Adrenal gland (tissue), 9 donors: ENCODE measurements at regions not wholly inside any gene's neighbourhood (a gene's known extent, or its start where the extent isn't known, plus 50 kb on each side); places are given as distances from the start of the nearest gene placed in this dataset.

Source experiments
- DNase-seq, 7 donors: peaks; one replicate each; pipeline ENCODE4 v3.0.0-alpha.2; 2019 to 2020
- H3K27ac ChIP-seq, 5 donors: fragments of 200-600 bp; sonication (generic) in 4 of 5; 1 replicate in 3 of 5; 2 replicates in 2 of 5; pipeline versions ENCODE4 v1.5.1 to v1.8.0; 2016 to 2020; ENCODE audit warnings: mild to moderate bottlenecking in 1 of 5
- H3K27me3 ChIP-seq: fragments of 200-600 bp; 2 replicates; pipeline ENCODE4 v1.8.0; 2021
- H3K36me3 ChIP-seq, 2 donors: fragments of 200-600 bp; replicated peaks in 1 of 2; 1 replicate in 1 of 2; 2 replicates in 1 of 2; pipeline versions ENCODE4 v1.5.1 to v1.8.0; 2018 to 2022
- H3K4me1 ChIP-seq, 2 donors: fragments of 200-600 bp; replicated peaks in 1 of 2; 1 replicate in 1 of 2; 2 replicates in 1 of 2; pipeline versions ENCODE4 v1.5.1 to v1.8.0; 2018 to 2021
- H3K4me3 ChIP-seq, 4 donors: fragments of 200-600 bp; sonication (generic) in 3 of 4; one replicate each; pipeline ENCODE4 v1.5.1; 2016 to 2018
- H3K9me3 ChIP-seq, 3 donors: fragments of 200-600 bp; sonication (generic) in 1 of 3; replicated peaks in 1 of 3; 1 replicate in 2 of 3; 2 replicates in 1 of 3; pipeline versions ENCODE4 v1.5.1 to v1.8.0; 2016 to 2021
- POLR2A ChIP-seq, 2 donors: fragments of 450-650 bp; IDR thresholded peaks; one replicate each; pipeline ENCODE4 v1.6.1; 2017; ENCODE audit warnings: antibody characterized with exemption in 2 of 2, mild to moderate bottlenecking in 2 of 2, moderate library complexity in 1 of 2
- WGBS, 4 donors: extraction: QIAGEN DNeasy Blood & Tissue Kit in 2 of 4; methylation state at CpG; one replicate each; pipeline versions ENCODE4 v1.1.5 to v1.1.7; 2013 to 2017; 5-methylcytosine and 5-hydroxymethylcytosine counted together
- intact Hi-C, 2 donors: fragments of 100-400 bp; cut with DNase I; formaldehyde crosslinking; loops; one replicate each; pipeline versions ENCODE4 v1.14.1 to v1.15.0; 2022 to 2023
- TF ChIP-seq, protein P1 (sequence below), 6 experiments: fragments of 450-650 bp in 4 of 6; fragments of 200-600 bp in 2 of 6; sonication (generic) in 1 of 6; IDR thresholded peaks; 1 replicate in 5 of 6; 2 replicates in 1 of 6; pipeline versions ENCODE4 v1.5.1 to v1.8.0; 2016 to 2021; ENCODE audit warnings: antibody characterized with exemption in 6 of 6, mild to moderate bottlenecking in 2 of 6, moderate library complexity in 1 of 6
- donor health status: healthy with polysubstance abuse.
- donor health status: Bipolar disorder and iron deficiency.
- donor health status: DM: yes; HTN: yes; CAD: no.
- donor health status: DM: no; HTN: no; CAD: no.
- donor health status: DM: no; HTN: no; CAD: no.

- Histone ChIP-seq H3K4me1 (no peaks in the 10 kb centered on the region), H3K27me3 (no peaks in the 10 kb centered on the region), H3K9me3 (no peaks in the 10 kb centered on the region), H3K36me3 (no peaks in the 10 kb centered on the region), H3K4me3 (no peak overlapping the region), H3K27ac (no peak overlapping the region)
- no peak for TF ChIP-seq POLR2A (IDR thresholded peaks at IDR 0.05)
- TF ChIP-seq, protein P1, sequence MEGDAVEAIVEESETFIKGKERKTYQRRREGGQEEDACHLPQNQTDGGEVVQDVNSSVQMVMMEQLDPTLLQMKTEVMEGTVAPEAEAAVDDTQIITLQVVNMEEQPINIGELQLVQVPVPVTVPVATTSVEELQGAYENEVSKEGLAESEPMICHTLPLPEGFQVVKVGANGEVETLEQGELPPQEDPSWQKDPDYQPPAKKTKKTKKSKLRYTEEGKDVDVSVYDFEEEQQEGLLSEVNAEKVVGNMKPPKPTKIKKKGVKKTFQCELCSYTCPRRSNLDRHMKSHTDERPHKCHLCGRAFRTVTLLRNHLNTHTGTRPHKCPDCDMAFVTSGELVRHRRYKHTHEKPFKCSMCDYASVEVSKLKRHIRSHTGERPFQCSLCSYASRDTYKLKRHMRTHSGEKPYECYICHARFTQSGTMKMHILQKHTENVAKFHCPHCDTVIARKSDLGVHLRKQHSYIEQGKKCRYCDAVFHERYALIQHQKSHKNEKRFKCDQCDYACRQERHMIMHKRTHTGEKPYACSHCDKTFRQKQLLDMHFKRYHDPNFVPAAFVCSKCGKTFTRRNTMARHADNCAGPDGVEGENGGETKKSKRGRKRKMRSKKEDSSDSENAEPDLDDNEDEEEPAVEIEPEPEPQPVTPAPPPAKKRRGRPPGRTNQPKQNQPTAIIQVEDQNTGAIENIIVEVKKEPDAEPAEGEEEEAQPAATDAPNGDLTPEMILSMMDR (IDR thresholded peaks at IDR 0.05): no peak
- no peak for DNase-seq
- WGBS, 4 donors: 84 to 96% (median 91%) methylated on average over 2 of the region's 2 CpGs
- intact Hi-C loops: no loop called here
These were observed 106.1 kb downstream of the NUDT12 start for GRCh38 chr5:103456476-103456875.

GRCh38 chr5:103455796-103456195 lies 106.8 kb downstream of the NUDT12 start:
- no peaks in the 10 kb centered on the region for H3K27me3 ChIP-seq
- TF ChIP-seq, protein P1 (IDR thresholded peaks at IDR 0.05): no peak
- TF ChIP-seq POLR2A (IDR thresholded peaks at IDR 0.05): no peak
- WGBS, 4 donors: 85 to 92% (median 91%) methylated on average over 2 of the region's 2 CpGs
- H3K36me3 ChIP-seq: no peaks in the 10 kb centered on the region
- peaks cover 0 to 6% of the 10 kb centered on the region in 2 donors for H3K4me1 ChIP-seq
- DNase-seq: no peak
- no peak overlapping the region for H3K4me3 ChIP-seq
- intact Hi-C loops: no loop called here
- no peak overlapping the region for H3K27ac ChIP-seq
- H3K9me3 ChIP-seq: no peaks in the 10 kb centered on the region

DNA sequence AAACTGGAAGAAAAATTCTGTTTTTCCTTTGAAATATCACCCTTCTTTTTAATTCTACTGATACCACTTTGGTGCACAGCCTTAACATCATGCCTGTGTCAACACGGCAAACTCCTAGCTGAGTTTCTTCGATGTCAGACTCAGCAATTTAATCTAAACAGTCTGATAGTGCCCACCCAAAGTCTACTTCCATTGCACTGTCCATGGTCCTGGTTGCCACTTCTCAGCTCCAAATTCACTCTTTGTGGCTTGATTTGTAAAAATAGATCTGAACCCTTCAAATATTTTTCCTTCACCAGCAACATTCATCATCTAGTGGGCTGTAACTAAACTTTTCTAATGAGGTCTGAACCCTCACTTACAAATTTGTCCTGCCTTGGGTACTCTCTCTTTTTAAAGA lies 107.8 kb downstream of the NUDT12 start:
- Histone ChIP-seq H3K4me3 (no peak overlapping the region), H3K27me3 (no peaks in the 10 kb centered on the region), H3K36me3 (no peaks in the 10 kb centered on the region), H3K27ac (no peak overlapping the region), H3K4me1 (peaks cover 0 to 9% of the 10 kb centered on the region in 2 donors), H3K9me3 (no peaks in the 10 kb centered on the region)
- WGBS, 4 donors: 71 to 84% (median 79%) methylated on average over 2 of the region's 2 CpGs
- intact Hi-C loops: no loop called here
- TF ChIP-seq, protein P1 (IDR thresholded peaks at IDR 0.05): no peak
- TF ChIP-seq POLR2A (IDR thresholded peaks at IDR 0.05): no peak
- DNase-seq: no peak

DNA sequence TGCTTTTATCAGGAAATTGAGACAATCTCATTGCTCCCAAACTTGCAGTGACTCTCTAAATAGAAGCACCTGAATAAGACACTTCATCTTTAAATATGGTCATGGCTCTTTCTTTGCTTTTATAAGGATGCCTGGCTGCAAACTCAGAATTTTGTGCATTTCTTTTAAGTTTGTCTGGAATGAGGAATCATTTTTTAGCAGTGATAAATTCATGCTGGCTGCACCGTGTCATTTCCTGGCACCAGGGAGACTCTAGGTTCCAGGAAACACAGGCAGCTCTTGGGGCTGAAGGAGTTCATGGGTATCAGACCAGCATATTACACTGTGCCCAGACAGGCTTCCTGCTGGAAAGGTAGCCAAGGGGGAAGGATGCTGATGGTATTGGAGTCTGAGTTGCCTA lies 109.9 kb downstream of the NUDT12 start:
- no peaks in the 10 kb centered on the region for H3K36me3 ChIP-seq
- H3K9me3 ChIP-seq: no peaks in the 10 kb centered on the region
- intact Hi-C loops: no loop called here
- peaks cover 0 to 9% of the 10 kb centered on the region in 2 donors for H3K4me1 ChIP-seq
- H3K27me3 ChIP-seq: no peaks in the 10 kb centered on the region
- no peak overlapping the region for H3K27ac ChIP-seq
- DNase-seq: peak in 2 of 7 donors; percentile 52 to 55
- H3K4me3 ChIP-seq: no peak overlapping the region
- 19 to 36% (median 28%) methylated on average over 1 of the region's 1 CpG for WGBS, 4 donors
- TF ChIP-seq, protein P1 (IDR thresholded peaks at IDR 0.05): no peak
- no peak for TF ChIP-seq POLR2A (IDR thresholded peaks at IDR 0.05)
